ENCODE measurements at regions not wholly inside any gene's neighbourhood (a gene's known extent, or its start where the extent isn't known, plus 50 kb on each side); places are given as distances from the start of the nearest gene placed in this dataset.

DNA sequence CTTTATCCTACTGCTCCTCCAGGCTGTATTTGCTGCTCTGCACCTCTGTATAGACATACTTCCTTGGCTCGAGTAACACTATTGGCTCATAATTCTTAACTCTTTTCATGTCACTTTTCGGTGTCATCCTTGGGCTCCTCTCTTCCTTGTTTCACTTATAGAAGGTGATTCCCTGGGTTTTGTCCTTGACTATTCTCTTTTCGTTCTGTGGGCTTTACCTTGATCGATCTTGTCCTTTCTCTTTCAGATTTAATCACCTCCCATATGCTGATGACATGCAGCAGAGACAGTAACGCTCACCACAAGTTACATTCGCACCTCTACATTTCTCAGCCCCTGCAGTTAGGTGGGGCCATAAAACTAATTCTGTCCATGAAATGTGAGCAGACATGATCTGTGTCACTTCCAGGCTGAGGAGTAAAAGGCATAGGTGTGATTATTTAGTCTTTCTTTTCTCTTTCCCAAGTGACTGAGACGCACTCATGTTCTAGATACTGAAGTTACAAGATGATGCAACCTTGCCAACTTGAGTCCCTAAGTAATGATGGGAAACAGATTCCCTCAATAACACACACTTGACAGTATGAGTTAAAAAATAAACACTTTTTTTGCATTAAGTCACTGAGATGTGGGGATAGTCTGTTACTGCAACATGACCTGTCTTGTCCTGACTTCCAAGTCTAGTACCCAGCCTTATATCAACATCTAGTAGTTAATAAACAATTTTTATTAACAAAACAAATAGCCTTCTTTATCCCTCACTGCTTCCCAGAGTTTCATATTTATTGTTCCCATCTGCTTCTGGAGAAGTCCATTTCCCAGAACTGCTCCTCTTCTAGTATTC is 49.9 kb upstream of the HAO2 start (continued):
- TF ChIP-seq CBX3 (IDR thresholded peaks at IDR 0.05; ENCODE audit: low read depth) (no peak), JUND (IDR thresholded peaks at IDR 0.05) (no peak)

Data from HCT116 (cell line).